Mucosa of gallbladder (tissue), 1 donor: ENCODE measurements at regions not wholly inside any gene's neighbourhood (a gene's known extent, or its start where the extent isn't known, plus 50 kb on each side); places are given as distances from the start of the nearest gene placed in this dataset.
A peak's percentile ranks its signal among the peaks of the same experiment; 100 is the strongest.
"Not testable (repeated sequence)": the region's sequence is repeated elsewhere in the genome, so short reads cannot be mapped to it uniquely, and the experiment has no call there.

Experiments used
- DNase-seq: peaks from one replicate; pipeline ENCODE4 v3.0.0-alpha.2; 2020; ENCODE audit warnings: low spot score
- donor health status: DM: no; HTN: no; CAD: no.

GRCh38 chr3:145027186-145027585, 1055.6 kb downstream of the DIPK2A start:
- not testable (repeated sequence) for DNase-seq

GRCh38 chr3:145032791-145033190, 1061.2 kb downstream of the DIPK2A start:
- DNase-seq: no peak

DNA sequence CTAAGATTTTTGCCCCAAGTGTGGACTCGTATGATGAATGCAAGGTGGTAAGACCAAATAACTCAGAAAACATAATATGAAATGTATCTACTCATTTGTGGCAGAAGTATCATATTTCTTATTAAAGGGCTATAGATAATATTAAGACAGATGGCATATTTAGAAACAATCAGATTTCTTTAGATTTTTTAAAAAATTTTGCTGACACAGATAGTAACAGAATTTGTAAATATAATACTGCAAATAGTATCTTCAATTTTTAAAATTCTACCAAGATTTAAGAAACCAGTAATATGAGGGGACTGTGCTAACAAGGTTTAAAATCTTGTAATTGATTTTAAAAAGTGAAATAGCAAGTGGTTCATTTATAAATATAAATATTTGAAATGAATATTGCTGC, 1064.1 kb downstream of the DIPK2A start:
- no peak for DNase-seq

DNA sequence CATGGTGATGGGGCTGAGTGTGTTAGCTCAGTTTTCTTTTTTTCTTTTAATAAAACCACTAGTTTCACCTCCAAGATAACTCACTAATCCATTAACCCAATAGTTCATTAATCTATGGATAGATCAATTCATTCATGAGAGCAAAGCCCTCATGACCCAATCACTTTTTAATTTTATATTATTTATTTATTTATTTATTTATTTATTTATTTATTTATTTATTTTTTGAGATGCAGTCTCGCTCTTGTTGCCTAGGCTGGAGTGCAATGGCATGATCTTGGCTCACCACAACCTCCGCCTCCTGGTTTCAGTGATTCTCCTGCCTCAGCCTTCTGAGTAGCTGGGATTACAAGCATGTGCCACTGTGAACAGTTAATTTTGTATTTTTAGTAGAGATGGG, 1082.4 kb downstream of the DIPK2A start:
- DNase-seq: not testable (repeated sequence)

DNA sequence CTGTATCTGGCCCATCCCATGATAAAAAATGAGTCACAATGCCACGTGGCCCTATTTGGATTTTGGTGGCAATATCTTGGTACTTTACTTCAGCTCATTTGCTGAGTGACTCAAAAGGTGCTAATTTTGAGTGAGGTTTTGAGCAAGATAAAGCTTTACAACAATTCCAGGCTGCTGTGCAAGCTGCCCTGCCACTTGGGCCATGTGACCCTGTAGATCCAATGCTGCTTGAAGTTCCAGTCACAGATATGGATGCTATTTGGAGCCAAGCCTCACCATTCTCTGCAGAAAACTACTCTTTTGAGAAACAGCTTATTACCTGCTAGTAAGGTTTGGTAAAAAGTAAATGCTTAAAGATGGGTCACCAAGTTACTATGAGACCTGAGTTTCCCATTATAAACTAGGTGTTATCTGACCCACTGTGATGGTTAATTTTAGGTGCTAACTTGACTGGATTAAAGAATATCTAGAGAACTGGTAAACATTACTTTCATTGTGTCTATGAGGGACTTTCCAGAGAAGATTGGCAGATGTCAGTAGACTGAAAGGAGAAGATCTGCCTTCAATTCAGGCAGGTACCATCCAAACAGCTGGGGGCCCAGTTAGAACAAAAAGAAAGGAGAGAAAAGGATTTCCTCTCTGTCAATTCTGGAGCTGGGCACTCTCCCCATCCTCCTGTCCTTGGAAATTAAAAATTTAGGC, 1083.9 kb downstream of the DIPK2A start:
- DNase-seq: no peak

GRCh38 chr3:145058483-145058882, 1086.9 kb downstream of the DIPK2A start:
- peak; percentile 13 for DNase-seq

DNA sequence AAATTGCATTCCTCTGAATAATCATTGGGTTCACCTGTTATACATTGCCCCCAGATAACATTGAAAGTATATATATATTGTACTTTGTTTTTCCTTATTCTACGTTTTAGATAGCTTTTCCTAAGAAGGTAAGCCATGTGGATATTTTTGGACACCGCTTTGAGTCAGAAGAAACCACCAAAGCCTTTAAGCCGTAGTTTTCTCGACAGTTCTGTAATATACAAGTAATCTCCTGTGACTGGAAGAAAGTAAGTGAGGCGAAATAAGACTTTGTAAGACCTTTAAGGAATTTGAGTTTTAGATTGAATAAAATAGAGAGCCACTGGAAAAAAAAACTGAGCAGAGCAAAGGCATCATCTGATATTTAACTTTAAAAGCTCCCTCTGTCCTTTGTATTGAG, 1092.0 kb downstream of the DIPK2A start:
- DNase-seq: no peak

- peak; percentile 77 for DNase-seq
Observed at GRCh38 chr3:145070795-145071194, 1090.2 kb downstream of the PLOD2 start.

GRCh38 chr3:145079436-145079835, 1081.5 kb downstream of the PLOD2 start:
- DNase-seq: no peak

DNA sequence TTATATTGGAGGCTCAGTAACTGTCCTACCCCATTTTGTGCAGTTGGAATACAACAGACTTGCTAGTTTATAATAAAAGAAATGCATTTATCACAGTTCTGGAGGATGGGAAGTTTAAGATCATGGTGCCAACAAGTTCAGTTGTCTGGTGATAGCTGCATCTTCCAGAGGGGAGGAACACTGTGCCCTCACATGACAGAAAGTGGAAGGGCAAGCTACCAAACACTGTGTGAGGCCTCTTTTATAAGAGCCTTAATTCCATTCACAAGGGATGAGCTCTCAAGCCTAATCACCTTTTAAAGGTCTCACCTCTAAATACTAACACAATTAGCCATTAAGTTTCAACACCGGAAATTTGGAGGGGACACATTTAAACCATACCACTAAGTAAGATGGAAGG, 1073.9 kb downstream of the PLOD2 start:
- no peak for DNase-seq

DNA sequence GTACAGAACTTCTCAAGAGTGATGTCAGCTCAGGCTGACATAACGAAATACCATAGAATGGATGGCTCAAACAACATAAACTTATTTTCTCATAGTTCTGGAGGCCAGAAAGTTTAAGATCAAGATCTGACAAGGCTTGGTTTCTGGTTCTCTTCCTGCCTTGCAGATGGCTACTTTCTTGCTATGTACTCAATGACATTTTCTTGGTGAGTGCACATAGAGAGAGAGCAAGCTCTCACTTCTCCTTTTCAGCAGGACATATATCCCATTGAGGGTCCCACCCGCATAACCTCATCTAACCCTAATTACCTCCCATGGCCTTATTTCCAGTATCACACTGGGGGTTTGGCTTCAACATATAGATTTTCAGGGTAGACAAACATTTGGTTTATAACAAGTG, 1072.1 kb downstream of the PLOD2 start:
- DNase-seq: no peak

DNA sequence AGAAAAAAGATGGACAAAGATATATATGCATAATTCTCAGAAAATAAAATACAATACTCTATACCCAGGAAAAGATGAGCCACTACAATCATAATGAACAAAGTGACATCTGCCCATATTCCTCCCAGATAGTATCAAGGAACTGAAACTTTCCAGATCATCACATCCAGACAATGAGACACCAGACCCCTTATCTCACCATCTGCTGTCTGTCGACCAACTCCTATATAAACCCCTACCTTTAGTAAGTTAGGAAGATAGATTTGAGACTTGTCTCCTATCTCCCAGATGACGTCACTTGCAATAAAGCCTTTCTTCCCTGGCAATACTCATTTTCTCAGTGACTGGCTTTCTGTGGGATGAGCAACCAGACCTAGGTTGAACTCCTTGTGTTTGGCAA, 1071.6 kb downstream of the PLOD2 start:
- no peak for DNase-seq

DNA sequence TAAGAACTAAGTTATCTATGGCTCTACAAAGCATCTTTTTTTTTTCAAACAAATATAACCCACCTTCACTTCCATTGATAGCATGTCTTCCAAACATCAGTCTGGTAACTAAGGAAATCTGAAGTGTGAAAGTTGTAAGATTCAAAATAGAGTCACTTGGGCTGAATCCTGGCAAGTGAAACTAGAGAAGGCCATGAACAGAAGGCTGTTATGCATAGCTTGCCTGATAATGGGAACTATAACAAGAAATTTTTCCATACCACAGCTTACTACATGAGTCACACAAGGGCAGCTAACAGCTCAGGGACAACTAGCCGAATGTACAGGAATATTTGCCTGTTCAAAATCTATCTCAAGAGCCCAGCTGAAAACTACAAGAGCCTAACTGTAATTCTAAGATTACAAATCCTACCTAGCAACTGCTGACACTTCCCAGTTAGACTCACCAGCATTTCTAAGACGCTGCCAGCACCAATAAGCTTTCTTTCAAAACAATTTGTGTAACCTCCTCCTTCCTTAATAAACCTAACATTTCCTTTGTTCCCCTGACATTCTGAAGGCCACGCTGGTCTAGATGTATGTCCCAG, 1066.5 kb downstream of the PLOD2 start:
- no peak for DNase-seq

DNA sequence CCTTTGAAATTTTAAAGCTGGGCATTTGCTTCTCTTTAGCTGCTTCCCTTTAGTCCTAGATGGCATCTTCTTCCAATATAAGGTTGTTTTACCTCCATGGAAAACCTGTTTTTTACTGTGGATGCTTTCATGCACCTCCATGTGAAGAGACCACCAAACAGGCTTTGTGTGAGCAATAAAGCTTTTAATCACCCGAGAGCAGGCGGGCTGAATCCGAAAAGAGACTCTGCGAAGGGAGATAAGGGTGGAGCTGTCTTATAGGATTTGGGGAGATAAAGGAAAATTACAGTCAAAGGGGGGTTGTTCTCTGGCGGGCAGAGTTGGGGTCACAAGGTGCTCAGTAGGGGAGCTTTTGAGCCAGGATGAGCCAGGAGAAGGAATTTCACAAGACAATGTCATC, 1049.8 kb downstream of the PLOD2 start:
- DNase-seq: not testable (repeated sequence)

GRCh38 chr3:145116769-145117168, 1044.2 kb downstream of the PLOD2 start:
- DNase-seq: no peak

GRCh38 chr3:145118303-145118702, 1042.7 kb downstream of the PLOD2 start:
- no peak for DNase-seq

DNA sequence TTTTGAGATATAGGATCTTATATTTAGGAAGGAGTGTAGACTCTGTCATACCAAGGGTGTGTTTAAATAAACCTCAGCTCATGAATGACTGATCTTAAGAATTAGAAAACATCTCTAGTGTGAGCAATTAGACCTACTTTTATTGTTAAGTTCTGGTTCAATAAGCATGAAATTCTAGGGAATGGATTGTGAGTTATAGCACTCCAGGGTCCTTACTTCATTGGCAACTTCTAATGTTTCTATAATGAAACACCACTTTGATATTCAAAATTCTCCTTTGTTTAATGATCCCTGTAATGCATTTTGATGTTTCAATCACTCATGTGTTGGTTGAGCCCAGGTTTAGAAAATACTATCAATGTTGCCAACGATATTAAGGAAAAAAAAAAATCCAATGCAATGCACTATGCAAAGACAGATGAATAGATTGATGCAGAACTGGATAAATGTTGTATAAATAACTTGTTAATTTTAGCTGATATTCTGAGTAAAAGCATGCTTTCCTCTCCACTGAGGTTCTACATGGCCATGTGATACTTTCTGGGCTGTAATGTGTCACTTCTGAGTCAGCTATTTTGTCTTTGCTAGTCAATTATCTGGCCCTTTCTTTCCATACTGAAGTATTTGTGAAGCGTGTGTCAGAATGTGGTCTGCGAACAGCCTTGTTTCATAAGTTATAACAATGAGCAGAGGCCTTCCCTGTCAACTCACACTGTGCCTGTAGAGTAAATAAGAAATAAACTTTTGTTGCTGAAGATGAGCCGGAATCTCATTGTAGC, 1035.9 kb downstream of the PLOD2 start:
- DNase-seq: no peak

DNA sequence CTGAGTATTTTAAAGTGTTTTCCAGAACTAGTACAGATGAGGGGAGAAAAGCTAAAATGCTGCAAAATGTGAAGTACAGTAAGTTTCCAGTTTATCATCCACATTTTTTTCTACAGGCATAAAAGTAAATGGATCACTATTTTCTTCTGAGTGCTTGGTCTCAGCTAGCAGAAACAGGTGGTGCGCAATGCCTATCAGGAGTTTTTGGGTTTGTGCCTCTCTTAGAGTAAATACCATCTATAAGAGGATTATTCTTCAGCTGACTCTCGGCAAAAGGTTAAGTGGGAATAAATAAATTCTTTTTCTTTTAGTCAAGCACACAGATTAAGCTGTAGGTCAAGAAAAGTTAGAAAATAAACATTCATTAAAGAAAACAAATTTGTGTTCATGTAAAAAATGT, 1027.7 kb downstream of the PLOD2 start:
- no peak for DNase-seq

- DNase-seq: no peak
Observed at GRCh38 chr3:145134738-145135137, 1026.2 kb downstream of the PLOD2 start.

DNA sequence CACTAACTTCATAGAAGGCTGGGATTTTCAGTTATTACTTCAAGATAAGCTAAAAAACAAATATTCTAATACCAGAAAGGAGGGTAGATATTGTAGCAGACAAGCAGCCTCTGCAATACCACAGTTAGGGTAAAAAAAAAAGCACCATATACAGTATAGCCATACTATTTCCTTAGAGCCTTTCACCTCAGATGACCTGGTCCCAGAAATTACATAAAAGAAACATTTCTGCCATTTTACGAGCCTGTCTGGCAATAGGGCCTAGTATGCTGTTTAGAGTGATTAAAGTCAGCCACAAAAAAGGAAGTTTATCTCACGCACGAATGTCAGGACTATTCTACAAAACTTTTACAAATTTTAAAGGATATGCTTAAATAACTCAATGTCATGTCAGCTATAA, 1016.6 kb downstream of the PLOD2 start:
- DNase-seq: no peak

DNA sequence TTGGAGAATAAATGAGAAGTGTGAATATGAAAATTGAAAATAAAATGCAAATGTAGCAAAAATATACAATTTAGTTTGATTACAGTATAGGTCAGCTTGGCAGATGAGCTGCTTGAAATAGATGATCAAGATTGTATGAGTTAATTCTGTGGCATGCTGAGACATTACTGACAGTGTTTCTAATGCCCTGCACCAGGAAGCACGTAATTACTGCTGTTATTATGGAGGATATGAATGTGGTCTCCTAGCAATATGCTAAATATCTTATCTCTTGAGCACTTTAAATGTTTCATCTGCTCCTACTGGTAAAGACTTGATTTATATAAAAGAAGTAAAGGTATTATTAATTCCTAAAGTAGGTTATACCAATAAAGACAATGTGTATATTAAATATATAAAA, 1015.5 kb downstream of the PLOD2 start:
- no peak for DNase-seq

GRCh38 chr3:145159640-145160039, 1001.3 kb downstream of the PLOD2 start:
- DNase-seq: no peak

DNA sequence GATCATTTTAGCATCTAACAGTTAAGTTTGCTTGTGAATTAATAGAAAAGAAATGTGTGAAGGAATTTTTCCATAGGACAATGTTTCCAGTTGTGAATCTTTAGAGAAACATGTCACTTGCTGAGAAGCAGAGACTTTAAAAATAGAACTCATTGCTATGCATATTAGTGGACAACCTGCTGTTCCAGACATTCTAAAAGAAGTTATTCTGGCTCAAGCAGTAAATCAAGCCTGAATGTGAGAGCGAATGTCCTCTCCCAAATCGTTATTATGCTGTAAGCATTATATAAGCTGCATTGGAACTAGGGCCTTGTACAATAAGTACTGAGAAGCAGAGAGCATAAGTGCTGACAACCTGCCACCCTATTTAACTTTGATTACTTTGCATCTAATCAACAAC, 990.9 kb downstream of the PLOD2 start:
- no peak for DNase-seq
